ENCODE measurements at regions not wholly inside any gene's neighbourhood (a gene's known extent, or its start where the extent isn't known, plus 50 kb on each side); places are given as distances from the start of the nearest gene placed in this dataset.

DNA sequence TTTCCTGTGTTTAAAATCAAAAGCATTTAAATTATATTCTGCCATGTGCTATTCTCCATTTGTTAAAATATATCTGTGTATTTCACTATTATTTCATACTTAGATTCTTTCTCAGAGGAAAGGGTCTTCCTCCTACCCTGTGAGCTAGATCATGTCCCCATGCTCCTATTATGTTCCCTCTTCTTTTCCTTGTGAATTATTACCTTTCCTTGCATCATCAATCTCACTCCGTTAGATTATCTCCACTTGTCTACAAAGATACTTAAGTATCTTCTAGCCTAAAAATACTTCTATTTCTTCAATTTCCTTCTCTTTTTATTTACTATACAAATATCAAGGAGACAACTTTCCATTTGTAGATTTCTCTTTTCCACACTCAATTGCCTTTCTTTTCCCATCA, 146.5 kb downstream of the FOXG1 start:
- TF ChIP-seq CTCF (IDR thresholded peaks at IDR 0.05) (no peak), EP300 (IDR thresholded peaks at IDR 0.05) (no peak), POLR2A (IDR thresholded peaks at IDR 0.05) (no peak), POLR2AphosphoS5 (IDR thresholded peaks at IDR 0.05) (no peak)
